ENCODE measurements at regions not wholly inside any gene's neighbourhood (a gene's known extent, or its start where the extent isn't known, plus 50 kb on each side); places are given as distances from the start of the nearest gene placed in this dataset.

- Histone ChIP-seq H3K36me3 (ENCODE audit: insufficient read depth, low read length) (no peaks in the 10 kb centered on the region), H3K9me3 (ENCODE audit: low read length) (no peaks in the 10 kb centered on the region), H3K27ac (ENCODE audit: low read depth, low read length, poor library complexity, severe bottlenecking) (no peak overlapping the region), H3K4me1 (ENCODE audit: insufficient read depth, low read length, severe bottlenecking) (no peaks in the 10 kb centered on the region), H4K20me1 (ENCODE audit: insufficient read depth, low read length) (no peaks in the 10 kb centered on the region), H3K79me2 (ENCODE audit: insufficient read depth, low read length) (no peaks in the 10 kb centered on the region), H3K9me2 (ENCODE audit: low read depth, low read length) (no peaks in the 10 kb centered on the region), H2AFZ (ENCODE audit: low read length) (no peak overlapping the region), H3F3A (ENCODE audit: insufficient read depth, low read length) (no peaks in the 10 kb centered on the region), H3K4me2 (ENCODE audit: low read length) (no peak overlapping the region), H3K4me3 (ENCODE audit: low read depth, low read length, poor library complexity, severe bottlenecking) (no peak overlapping the region), H3K9ac (ENCODE audit: low read length) (no peak overlapping the region), H3K27me3 (ENCODE audit: insufficient read depth, low read length) (no peaks in the 10 kb centered on the region)
- no peak for TF ChIP-seq CTCF (IDR thresholded peaks at IDR 0.05; ENCODE audit: low read length)
- no peak for TF ChIP-seq EZH2 (IDR thresholded peaks at IDR 0.05; ENCODE audit: borderline replicate concordance, low read length)
Observed at GRCh38 chr18:39419315-39419714, 1853.7 kb upstream of the CELF4 start.

GRCh38 chr18:39415471-39415870 lies 1849.9 kb upstream of the CELF4 start:
- Histone ChIP-seq H3K79me2 (ENCODE audit: insufficient read depth, low read length) (no peaks in the 10 kb centered on the region), H3K9me3 (ENCODE audit: low read length) (no peaks in the 10 kb centered on the region), H4K20me1 (ENCODE audit: insufficient read depth, low read length) (no peaks in the 10 kb centered on the region), H3K4me2 (ENCODE audit: low read length) (no peak overlapping the region), H2AFZ (ENCODE audit: low read length) (no peak overlapping the region), H3K36me3 (ENCODE audit: insufficient read depth, low read length) (no peaks in the 10 kb centered on the region), H3K27ac (ENCODE audit: low read depth, low read length, poor library complexity, severe bottlenecking) (no peak overlapping the region), H3K9me2 (ENCODE audit: low read depth, low read length) (no peaks in the 10 kb centered on the region), H3F3A (ENCODE audit: insufficient read depth, low read length) (no peaks in the 10 kb centered on the region), H3K9ac (ENCODE audit: low read length) (no peak overlapping the region), H3K4me1 (ENCODE audit: insufficient read depth, low read length, severe bottlenecking) (no peaks in the 10 kb centered on the region), H3K4me3 (ENCODE audit: low read depth, low read length, poor library complexity, severe bottlenecking) (no peak overlapping the region), H3K27me3 (ENCODE audit: insufficient read depth, low read length) (no peaks in the 10 kb centered on the region)
- no peak for TF ChIP-seq CTCF (IDR thresholded peaks at IDR 0.05; ENCODE audit: low read length)
- TF ChIP-seq EZH2 (IDR thresholded peaks at IDR 0.05; ENCODE audit: borderline replicate concordance, low read length): no peak

- H3K27ac ChIP-seq (ENCODE audit: low read depth, low read length, poor library complexity, severe bottlenecking): no peak overlapping the region
- no peaks in the 10 kb centered on the region for H4K20me1 ChIP-seq (ENCODE audit: insufficient read depth, low read length)
- no peaks in the 10 kb centered on the region for H3K9me3 ChIP-seq (ENCODE audit: low read length)
- no peaks in the 10 kb centered on the region for H3K9me2 ChIP-seq (ENCODE audit: low read depth, low read length)
- H3K9ac ChIP-seq (ENCODE audit: low read length): no peak overlapping the region
- no peaks in the 10 kb centered on the region for H3K36me3 ChIP-seq (ENCODE audit: insufficient read depth, low read length)
- no peaks in the 10 kb centered on the region for H3K79me2 ChIP-seq (ENCODE audit: insufficient read depth, low read length)
- no peak overlapping the region for H2AFZ ChIP-seq (ENCODE audit: low read length)
- H3K27me3 ChIP-seq (ENCODE audit: insufficient read depth, low read length): no peaks in the 10 kb centered on the region
- H3K4me3 ChIP-seq (ENCODE audit: low read depth, low read length, poor library complexity, severe bottlenecking): no peak overlapping the region
- no peaks in the 10 kb centered on the region for H3K4me1 ChIP-seq (ENCODE audit: insufficient read depth, low read length, severe bottlenecking)
- no peaks in the 10 kb centered on the region for H3F3A ChIP-seq (ENCODE audit: insufficient read depth, low read length)
- H3K4me2 ChIP-seq (ENCODE audit: low read length): no peak overlapping the region
- no peak for TF ChIP-seq EZH2 (IDR thresholded peaks at IDR 0.05; ENCODE audit: borderline replicate concordance, low read length)
- TF ChIP-seq CTCF (IDR thresholded peaks at IDR 0.05; ENCODE audit: low read length): no peak
Observed at GRCh38 chr18:39414009-39414700, 1848.6 kb upstream of the CELF4 start.
